Activated CD4-positive, alpha-beta T cell treated with anti-CD3 and anti-CD28 coated beads for 48 hours (primary cell): ENCODE measurements at regions not wholly inside any gene's neighbourhood (a gene's known extent, or its start where the extent isn't known, plus 50 kb on each side); places are given as distances from the start of the nearest gene placed in this dataset.
A peak's percentile ranks its signal among the peaks of the same experiment; 100 is the strongest.
"Not testable (repeated sequence)": the region's sequence is repeated elsewhere in the genome, so short reads cannot be mapped to it uniquely, and the experiment has no call there.

Experiments used
- DNase-seq: peaks from one replicate; pipeline ENCODE4 v3.0.0-alpha.2; 2020

DNA sequence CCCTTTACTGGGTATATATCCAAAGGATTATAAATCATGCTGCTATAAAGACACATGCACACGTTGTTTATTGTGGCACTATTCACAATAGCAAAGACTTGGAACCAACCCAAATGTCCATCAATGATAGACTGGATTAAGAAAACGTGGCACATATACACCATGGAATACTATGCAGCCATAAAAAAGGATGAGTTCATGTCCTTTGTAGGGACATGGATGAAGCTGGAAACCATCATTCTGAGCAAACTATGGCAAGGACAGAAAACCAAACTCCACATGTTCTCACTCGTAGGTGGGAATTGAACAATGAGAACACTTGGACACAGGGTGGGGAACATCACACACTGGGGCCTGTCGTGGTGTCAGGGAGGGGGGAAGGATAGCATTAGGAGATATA lies 59.2 kb downstream of the CXorf49B start:
- not testable (repeated sequence) for DNase-seq

DNA sequence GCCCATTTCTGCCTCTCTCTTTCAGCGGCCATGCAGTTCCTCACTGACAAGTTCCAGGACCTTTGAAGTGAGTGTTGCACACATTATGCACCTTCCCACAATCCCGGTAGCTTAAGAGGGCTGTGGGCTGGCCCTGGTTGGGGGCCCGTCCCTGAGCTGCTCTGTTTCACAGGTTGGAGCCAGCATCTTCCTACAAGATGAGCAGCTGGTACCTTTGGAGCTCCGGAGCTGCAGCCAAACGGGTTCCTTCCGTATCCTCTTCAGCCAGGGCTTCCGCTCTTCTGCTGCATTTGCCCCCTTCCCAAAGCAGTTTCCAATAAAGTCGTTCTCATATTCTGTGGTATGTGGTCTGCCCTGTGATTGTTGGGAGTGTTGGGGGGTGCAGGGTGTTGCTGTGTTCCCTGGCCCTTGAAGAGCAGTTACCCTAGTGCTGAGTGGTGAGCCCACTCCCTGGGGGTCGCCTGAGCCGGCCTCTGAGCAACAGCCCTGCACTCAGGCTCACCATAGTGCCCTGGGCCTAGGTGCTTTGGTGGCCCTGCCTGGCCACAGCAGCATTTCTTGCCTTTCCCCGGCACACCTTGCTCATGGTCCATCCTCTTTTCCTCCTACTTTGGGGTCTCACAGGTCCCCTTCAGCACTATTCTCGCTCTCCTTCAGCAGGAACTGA lies 60.4 kb downstream of the CXorf49B start:
- no peak for DNase-seq

DNA sequence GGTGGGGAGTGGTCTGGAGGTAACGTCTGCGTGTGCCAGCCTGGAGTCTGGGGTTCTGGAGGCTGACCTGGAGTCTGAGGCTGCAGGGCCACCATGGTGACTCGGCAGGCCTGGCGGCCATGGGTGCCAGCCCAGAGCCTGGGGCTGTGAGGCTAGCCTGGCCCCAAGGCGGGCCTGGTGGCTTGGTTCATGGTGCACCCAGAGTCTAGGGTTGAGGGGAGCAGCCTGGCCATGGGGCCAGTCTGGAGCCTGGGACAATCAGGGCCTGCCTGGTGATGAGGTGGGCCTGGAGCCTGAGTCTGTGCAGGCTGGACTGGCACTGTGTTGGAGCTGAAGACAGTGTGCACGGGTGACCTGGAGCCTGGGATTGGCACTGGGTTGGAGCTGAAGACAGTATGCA lies 64.9 kb downstream of the CXorf49B start:
- no peak for DNase-seq

DNA sequence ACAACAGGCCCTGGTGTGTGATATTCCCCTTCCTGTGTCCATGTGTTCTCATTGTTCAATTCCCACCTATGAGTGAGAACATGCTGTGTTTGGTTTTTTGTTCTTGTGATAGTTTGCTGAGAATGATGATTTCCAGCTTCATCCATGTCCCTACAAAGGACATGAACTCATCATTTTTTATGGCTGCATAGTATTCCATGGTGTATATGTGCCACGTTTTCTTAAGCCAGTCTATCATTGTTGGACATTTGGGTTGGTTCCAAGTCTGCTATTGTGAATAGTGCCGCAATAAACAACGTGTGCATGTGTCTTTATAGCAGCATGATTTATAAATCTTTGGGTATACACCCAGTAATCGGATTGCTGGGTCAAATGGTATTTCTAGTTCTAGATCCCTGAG lies 72.6 kb upstream of the NHSL2 start:
- DNase-seq = not testable (repeated sequence)

GRCh38 chrX:71846429-71846828 lies 64.2 kb upstream of the NHSL2 start:
- no peak for DNase-seq

DNA sequence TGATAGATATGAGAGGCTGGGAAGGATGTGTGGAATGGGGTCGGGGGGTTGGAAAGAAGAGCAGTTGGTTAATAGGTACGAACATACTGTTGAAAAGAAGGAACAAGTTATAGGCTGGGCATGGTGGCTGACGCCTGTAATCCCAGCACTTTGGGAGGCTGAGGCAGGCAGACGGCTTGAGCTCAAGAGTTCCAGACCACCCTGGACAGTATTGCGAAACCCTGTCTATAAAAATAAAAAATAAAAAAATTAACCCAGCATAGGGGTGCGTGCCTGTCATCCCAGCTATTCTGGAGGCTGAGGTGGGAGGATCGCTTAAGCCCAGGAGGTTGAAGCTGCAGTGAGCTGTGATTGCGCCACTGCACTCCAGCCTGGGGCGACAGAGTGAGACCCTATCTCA lies 58.5 kb upstream of the NHSL2 start:
- DNase-seq = no peak

DNA sequence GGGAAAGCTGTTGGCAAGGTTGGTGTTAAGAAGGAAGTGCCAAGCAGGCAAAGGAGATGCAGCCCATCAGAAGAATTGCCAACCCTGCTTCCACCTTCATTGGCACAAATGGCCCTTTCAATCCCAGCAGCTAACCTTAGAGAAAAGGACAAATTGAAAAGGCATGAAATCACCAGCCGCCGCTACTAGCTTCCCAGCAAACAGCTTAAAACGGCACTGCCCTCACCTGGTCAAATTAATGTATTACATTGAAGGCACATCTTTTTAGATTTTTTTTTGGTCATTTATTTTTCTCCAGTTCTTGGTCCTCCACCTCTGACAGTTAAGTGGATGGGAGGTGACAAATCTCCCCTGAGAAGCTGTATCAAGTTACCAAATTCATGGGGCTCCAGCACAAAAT lies 51.0 kb upstream of the NHSL2 start:
- DNase-seq = peak; percentile 41
